GM18517 (cell line): ENCODE measurements at regions not wholly inside any gene's neighbourhood (a gene's known extent, or its start where the extent isn't known, plus 50 kb on each side); places are given as distances from the start of the nearest gene placed in this dataset.

Experiments
- ATAC-seq: cut with Tn5 transposase; IDR thresholded peaks from one replicate; pipeline ENCODE4 v1.9.1; 2021; ENCODE audit warnings: mild to moderate bottlenecking, moderate library complexity; ENCODE audit not compliant: unreplicated experiment

DNA sequence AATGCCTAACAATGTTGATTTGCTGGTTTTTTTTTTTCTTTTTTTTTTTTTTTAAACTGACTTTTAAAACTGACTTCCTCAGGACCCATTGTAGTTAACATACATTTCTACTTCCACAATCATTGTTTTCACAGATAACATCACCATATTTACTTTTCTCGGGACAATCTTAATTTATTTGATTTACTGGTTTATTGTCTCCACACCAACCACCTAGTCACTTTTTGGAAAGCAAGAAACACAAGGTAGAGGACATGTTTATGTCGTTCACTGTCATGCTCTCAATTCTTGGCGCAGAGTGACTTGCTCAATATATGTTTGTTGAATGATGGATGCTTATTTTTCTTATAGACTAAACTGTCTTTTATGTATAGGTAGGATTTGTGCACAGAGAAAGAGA lies 2280.7 kb downstream of the MAT2B start:
- ATAC-seq, result no peak

DNA sequence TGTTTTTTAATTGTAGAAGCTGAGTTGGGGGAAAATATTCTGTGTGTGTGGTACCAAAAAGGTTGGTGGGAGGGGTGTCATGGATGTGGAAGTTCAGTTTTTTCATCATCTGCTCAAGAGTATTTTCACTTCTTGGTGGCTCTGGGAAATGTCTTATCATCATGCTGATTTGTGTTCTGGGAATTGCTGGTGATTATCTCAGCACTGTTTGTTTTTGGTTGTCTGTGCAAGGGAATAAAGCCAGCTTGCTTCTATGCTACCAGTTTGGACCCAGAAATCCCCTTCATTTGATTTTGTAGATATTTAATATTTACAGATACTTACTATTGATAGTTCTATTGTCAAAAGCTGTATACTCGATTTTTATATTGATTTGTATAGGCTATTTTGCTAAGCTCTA lies 2289.7 kb downstream of the MAT2B start:
- ATAC-seq, result no peak

DNA sequence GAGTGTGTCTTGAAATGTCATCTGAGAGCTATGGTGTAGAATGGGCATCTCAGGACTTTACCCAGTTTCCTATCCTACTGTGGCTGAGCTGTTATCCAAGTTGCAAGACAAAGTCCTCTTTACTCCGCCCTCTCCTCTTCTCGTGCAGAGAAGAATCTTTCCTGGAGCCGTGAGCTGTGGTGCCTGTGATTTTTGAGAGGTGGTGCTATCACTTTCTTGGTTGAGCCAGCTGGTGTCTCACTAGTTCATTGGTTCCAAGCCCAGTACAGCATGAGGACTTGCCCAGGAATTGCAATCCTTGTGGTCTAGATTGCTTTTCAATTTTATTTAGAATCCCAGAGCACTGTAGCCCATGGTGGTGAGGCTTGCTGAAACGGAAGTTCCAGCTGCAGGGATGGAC lies 2300.3 kb downstream of the MAT2B start:
- no peak for ATAC-seq

DNA sequence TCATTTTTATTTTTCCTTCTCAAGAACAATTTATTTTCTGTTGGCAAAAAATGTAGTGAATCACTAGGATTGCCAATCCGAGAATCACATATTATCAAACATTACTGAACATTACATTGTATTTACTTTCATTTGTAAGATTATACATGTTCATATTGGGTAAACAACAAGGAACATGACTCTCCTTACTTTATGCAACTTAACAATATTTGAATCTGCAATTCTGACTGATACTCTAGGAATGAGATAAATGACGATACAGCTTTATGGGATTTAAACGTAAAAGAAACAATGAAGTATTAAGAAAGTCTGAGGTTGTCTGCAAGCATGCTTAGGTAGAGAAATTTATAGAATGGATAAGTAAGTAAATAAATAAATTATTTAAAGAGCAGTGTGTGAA lies 2302.9 kb downstream of the MAT2B start:
- no peak for ATAC-seq

DNA sequence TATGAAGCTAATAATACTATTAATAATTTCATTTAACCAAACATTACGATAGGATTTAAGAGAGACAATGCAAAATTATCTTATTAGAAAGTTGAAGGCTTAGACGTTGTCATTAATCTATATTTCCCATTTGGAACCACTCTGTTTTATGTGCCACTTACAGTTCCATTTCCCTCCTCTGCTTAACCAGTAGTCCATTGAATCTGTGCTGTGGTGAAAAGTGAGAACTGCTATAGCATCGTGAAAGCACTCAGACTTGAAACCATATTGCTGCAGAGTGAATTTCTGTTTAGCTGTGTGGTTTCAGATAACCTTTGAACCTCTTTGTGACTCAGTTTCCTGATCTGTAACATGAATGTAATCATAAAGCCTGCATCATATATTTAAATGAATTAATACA lies 2304.5 kb downstream of the MAT2B start:
- ATAC-seq, result no peak

DNA sequence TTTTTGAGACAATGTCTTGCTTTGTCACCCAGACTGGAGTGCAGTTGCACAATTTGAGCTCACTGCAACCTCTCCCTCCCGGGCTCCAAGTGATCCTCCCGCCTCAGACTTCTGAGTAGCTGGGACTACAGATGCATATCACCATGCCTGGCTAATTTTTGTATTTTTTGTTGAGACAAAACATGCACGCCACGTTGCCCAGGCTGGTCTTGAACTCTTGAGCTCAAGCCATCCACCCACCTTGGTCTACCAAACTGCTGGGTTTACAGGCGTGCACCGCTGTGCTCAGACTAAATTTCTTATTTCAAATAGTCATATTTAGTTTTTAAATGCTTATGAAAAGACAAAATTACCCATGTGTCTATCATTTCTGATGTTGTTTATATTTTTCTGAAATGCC lies 2324.1 kb downstream of the MAT2B start:
- ATAC-seq, result no peak

DNA sequence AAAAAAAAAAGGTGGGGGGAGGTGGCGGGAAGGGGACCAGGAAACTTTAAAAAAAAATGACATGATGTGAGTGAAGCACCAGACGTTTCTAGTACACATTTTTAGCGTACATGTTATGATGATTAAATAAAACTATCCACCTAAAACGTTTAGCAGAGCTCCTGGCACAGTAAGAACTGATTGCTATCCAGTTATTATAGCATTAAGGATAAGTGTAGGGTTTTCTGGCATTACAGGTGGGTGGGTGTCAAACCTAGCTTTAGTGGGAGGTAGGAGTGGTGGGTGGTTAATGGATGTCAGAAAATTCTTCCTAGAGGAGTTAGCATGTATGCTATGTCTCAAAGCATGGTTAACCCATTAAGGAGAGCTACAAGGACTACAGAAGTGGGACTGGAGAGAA lies 2329.5 kb downstream of the MAT2B start:
- ATAC-seq, result no peak

DNA sequence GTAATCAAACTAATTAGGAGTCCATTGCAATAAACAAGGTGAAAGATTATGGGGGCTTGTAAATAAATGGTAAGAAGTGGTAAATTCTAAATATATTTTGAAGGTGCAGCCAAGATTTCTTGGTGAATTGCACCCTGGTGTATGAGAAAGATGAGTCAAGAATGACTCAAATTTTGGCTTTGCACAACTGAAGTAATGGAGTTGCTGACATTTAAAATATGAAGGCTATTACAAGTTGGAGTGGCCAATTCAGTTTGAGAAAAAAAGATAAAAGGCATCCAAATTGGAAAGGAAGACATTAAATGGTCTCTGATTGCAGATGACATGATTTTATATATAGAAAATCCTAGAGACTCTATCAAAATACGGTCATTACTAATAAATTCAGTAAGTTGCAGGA lies 2330.6 kb downstream of the MAT2B start:
- ATAC-seq, result no peak

DNA sequence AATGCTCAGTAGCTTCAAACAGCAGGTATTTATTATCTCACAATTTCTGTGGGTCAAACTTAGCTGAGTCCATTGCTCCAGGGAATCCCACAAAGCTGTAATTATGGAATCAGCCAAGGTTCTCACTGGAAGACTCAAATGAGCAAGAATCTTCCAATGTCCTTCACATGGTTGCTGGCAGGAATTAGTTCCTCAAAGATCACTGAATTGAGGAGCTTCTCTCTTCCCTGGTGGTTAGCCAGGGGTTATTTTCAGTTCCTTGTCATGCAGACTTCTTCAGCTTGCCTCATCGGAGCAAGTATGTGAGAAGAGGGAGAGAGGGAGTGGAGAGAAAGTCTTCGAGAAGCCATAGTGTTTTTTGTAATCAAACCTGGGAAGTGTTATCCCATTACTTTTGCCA lies 2331.9 kb downstream of the MAT2B start:
- no peak for ATAC-seq

DNA sequence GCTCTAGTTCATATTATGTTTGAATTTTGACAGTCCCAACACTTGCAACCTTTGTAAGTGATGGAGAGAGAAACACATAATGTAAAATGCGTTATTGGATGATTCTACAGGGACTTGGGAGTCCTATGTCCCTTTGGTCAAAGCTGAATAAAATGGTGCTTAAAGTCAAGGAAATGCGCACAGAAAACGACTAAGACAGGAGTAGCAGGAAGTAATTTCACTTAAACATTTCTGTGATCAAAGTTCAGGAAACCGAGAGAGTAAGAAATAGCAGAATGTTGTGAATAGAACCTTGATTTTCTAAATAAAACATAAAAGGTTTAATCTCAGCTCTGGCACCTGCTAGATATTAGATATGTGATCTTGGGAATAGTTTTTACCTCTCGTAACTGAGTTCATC lies 2339.2 kb downstream of the MAT2B start:
- no peak for ATAC-seq

DNA sequence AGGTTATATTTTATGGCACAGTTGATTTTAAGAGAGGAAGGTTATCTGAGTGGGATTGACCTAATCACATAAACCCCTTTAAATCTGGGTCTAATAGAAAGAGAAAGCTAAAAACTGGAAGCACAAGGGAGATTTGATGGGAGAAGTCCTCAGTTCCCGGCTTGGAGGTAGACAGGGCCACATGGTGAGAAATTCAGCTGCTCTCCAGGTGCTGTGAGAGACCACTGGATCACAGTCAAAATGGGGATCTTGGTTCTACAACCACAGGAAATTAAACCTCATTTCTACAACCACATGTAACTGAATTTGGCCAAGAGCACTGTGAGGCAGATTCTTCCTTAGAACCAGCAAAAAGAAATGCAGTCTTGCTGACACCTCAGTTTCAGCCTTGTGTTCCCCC lies 2352.7 kb downstream of the MAT2B start:
- no peak for ATAC-seq

DNA sequence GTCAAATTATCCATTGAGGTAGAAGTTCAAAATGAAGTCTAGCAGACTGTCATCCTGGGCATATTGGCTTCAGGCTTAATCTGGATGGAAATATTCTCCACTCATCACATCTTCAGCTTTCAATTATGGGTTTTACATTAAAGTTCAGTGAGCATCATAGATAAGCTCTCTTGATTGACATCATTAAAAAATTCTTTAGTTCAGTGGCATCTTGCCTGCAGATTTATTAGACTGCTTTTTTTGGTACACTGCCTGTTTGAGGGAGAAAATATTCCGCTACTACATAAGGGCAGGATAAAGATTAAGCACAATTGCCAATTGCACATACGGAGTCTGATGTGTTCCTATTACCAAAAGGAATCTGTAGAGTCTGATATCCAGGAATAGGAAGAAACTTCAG lies 2353.8 kb downstream of the MAT2B start:
- no peak for ATAC-seq

DNA sequence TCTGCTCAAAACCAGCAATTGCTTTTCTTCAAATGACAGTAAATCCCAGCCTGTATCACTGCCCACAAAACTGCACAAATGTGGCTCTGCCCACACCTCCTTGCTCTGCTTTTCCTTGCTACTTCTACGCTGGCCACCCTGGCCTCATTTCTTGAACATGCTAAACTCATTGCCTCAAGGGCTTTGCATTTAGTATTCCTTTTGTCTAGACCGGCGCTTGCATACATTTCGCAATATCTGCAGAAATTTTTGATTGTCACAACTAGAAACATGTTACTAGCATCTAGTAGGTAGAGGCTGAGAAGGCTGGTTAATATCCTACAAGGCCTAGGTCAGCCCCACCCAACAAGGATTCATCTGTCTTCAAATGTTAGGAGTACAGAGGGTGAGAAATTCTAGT lies 2357.8 kb downstream of the MAT2B start:
- no peak for ATAC-seq

DNA sequence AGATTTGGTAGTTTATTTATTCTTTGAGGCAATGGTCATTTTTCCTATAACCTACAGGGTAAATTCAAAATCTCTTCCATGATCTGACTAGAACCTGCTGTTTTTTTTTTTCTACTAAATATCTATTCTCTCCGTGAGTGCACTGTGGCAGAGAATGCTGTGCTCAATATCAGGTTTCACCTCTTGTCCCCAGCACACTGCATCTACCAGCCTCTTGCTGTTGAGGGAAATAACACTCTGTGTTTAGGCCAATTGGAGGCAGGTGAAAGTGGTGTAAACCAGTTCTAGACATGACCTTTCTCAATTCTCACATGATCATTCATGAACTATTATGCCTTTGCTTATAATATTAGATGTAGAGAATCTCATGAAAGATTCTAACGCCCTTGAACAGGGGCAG lies 2365.9 kb downstream of the MAT2B start:
- ATAC-seq, result no peak

DNA sequence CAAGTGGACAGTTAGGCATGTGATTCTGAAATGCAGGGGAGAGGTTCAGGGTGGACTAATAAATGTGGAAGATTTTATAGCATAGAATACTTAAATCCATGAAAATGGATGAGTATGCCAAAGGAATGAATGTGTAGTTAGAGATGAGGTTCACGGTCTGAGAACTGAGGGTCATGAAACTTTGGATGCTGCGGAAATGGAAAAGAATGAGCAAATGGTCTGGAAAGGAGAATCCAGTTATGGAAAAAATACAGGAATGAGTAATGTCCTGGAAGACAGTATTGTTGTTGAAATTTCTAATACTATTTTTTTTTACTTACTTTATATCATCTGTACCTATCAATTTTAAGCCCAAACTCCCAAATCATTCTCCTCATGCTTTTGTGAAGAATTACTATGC lies 2369.4 kb downstream of the MAT2B start:
- no peak for ATAC-seq

DNA sequence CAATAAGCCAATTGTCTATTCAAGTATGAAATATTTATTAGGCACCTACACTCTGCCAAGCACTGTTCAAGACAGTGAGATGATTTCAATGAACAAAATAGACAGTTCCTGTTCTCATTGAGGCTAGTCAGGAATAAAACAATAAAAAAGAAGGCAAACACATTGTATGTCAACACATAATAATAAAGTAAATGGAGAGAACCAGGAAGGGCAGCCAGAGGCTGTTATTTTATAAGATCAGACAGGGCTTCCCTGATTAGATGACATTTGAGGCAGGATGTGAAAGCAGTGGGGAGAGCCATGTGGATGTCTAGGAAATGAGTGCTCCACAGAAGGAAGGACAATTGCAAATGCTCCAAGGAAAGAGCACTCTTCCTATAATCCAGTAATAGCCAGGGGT lies 2371.1 kb downstream of the MAT2B start:
- ATAC-seq, result no peak

DNA sequence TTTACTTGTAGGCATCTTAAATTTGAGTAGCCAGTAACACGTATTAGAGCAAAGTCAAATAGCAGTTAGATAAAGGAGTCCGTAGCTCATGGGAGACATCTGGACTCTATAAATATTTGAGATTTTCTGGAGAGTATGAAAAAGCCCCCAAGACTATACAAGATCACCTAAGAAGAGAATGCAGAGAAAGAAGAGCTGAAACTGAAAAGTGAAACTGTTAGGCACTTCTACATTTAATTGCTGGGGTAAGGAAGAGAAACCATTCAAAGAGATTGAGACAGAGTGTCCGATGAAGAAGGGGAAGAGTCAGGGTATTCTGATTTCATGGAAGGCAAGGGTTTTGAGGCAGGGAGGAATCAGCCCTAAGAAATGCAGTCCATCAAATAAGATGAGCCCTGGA lies 2372.1 kb downstream of the MAT2B start:
- ATAC-seq, result no peak

DNA sequence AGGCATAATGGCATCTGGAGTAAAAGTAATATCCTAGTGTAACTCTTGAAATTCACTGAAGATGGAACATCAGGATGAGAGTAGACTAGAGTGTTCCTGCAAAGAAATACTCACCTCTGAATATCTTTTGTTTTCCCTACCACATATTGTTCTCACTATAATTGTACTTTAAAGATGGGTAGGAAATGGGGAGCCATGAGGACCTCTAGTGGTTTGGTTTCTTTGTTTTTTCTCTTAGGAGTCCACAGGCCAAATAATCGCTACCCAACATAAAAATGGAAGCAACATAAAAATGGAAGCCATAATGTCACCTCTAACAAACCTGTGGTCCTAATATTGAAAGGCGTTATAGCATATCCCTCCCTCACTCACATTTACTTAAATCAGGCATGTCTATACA lies 2375.8 kb downstream of the MAT2B start:
- ATAC-seq, result no peak

DNA sequence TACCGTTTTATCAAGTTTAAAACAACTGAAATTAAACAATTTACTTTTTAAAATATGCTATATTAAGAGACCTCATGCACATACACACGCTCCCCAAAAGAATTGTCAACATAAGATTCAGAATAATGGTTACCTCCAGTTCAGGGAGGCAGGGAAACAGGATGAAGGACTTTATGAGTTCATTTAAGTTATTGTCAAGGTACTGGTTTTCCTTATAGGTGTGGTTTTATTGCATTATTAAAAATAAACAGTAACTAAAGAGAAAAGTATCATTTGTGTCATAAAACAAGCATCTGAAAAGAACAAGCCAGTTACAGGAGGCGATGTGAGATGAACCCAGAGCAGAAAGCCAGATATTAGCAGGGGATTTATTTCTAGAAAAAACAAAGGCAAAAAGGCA lies 2376.7 kb downstream of the MAT2B start:
- no peak for ATAC-seq

DNA sequence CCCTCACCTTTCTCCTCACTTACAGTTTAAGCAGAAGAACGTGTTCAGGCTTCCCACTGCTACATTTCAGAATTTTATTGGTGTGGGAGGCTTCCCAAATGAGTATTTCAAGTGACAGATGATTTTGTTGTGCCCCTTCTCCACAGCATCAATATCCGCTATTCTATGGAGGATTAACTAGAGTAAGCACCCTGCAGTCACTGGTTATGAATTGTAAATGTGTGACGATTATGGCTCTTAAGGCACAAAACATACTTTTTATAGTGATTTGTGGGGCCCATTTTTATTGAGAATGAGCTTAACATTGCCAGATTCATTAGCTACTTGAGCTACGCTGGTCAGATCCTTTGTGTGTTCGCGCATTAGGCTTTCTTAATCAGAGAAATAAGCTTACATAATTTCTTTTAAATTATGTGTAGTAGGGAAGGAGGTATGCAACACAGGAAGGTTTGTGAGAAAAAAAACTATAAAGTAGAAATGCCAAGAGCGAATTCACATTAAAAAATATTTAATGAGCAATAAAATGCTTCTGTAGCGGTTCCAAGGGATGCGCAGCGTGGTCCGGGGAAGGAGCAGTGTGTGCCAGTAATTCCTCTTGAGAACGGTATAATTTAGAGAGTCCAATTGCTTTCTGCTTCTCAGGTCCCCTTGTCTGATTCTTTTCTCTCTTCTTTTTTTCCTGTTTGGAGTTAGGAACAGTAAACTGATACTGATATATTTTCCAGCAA lies 2380.4 kb downstream of the MAT2B start:
- ATAC-seq, result no peak

DNA sequence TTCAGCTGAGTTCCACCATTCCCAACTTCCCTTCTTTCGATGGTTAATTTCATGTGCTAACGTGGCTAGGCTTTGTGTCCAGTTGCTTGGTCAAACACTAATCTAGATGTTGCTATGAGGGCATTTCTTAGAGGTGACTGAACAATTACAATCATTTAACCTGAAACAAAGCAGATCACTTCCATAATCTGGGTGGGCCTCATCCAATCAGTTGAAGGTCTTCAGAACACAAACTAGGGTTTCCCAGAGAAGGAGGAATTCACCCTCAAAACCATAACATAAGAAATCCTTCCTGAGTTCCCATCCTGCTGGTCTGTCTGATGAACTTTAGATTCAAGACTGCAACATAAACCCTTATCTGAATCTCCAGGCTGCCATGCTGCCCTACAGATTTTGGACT lies 2381.7 kb downstream of the MAT2B start:
- no peak for ATAC-seq

DNA sequence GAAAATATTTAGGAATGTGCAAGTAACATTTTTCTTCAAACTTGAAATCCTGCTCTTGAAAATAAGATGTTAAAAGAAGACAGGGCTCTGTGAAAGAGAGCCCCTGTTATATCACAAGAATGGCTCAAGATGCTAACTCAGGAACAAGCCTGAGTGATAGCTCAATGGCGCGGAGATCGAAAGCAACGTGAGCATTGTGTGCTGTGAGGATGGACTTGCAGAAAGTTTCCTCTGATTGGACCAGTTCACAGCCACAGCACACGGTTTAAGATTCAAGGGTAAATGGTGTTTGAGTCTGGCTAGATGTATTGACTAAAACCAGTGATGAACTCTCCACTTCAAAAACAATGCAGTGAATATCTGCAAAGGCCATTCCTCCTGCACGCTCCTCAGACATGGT lies 2387.0 kb downstream of the MAT2B start:
- no peak for ATAC-seq

DNA sequence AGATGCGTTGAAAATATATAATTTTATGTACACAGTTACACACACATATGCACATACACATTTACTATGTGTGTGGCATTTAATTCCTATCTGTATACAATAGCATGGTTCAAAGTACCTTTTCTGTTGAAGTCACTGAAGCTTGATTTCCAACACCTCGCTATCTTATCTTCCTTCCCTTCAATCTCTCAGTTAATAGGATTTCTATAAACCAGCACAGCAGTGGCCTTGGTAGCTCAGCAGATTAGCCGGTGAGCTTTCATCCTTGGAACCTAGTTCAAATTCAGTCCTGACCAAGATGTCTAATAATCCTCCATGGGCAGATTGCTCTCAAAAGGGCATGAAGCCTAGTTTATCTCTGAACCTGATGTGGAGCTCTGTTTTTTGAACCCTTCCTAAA lies 2389.5 kb downstream of the MAT2B start:
- ATAC-seq, result no peak

DNA sequence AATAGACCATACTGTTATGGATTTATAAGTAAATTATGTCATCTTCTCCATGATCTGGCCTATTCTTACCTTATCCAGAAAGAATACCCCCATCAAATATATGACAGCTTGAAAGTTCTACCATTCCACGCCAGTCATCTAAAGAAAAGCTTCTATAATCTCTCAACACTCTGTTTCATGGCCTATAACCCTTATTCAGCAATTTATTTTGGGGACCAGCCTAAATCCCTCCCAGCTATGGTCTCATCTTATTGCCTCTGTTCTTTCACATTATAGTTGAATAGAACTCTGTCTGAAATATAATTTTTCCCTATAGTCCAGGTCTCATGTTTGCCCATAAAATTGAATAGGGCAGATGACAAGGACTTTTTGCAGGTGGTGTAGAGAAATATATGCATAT lies 2387.6 kb upstream of the WWC1 start:
- no peak for ATAC-seq
